ENCODE measurements at regions not wholly inside any gene's neighbourhood (a gene's known extent, or its start where the extent isn't known, plus 50 kb on each side); places are given as distances from the start of the nearest gene placed in this dataset.
"Not testable (repeated sequence)": the region's sequence is repeated elsewhere in the genome, so short reads cannot be mapped to it uniquely, and the experiment has no call there.

DNA sequence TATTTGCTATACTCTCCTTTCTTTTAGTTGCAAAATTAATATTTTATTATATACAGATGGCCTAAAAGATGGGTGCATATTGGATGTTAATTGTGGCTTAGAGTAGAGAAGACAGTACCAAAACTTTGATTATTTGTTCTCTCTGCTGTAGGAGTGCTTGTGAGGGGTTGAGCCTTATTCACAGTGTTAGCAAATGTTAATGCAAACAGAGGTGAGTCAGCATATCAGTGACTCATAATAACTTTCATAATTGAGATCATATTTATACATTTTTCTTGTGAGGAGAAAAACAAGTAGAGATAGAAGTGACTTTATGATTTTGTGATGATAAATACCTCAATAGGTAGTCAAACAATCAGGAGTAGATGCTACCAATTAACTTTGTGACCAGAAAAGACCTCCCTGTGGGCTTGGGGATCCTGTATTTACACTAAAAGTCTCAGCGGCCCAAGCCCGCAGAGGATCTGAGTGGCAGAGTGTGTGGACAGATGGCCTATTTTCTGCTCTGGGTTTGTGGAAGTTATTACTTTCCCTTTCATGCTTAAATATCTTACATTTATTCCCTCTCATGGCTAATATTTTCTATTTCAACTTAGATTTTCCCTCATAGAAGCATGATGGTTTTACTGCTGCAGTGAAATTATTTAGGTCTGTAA, 226.5 kb downstream of the TAF11L14 start:
- H3K27me3 Mint-ChIP-seq = no peaks in the 10 kb centered on the region
- peaks cover 16% of the 10 kb centered on the region for H3K36me3 Mint-ChIP-seq
- no peak overlapping the region for H3K27ac Mint-ChIP-seq
- H3K4me1 Mint-ChIP-seq (ENCODE audit: low read depth in 2 of 2) = no peaks in the 10 kb centered on the region
- peaks cover 29% of the 10 kb centered on the region for H3K9me3 Mint-ChIP-seq
- no peak for DNase-seq (ENCODE audit: low spot score)
- ATAC-seq = no peak
- no peak overlapping the region for H3K4me3 Mint-ChIP-seq

DNA sequence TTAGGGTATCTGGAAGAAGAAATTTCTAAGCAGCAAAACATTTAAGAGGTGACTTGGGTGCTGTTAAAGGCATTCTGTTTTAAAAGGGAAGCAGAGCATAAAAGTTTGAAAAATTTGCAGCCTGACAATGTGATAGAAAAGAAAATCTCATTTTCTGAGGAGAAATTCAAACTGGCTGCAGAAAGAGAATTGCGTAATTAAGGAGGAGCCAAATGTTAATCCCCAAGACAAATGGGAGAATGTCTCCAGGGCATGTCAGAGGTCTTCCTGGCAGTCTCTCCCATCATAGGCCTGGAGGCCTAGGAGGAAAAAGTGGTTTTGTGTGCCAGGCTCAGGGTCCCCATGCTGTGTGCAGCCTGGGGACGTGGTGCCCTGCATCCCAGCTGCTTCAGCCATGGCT, 230.6 kb downstream of the TAF11L14 start:
- H3K4me3 Mint-ChIP-seq; ATAC-seq; H3K4me1 Mint-ChIP-seq (ENCODE audit: low read depth in 2 of 2); DNase-seq (ENCODE audit: low spot score); H3K27me3 Mint-ChIP-seq; H3K27ac Mint-ChIP-seq: not testable (repeated sequence)
- H3K36me3 Mint-ChIP-seq = peaks cover 20% of the 10 kb centered on the region
- H3K9me3 Mint-ChIP-seq = peaks cover 25% of the 10 kb centered on the region

DNA sequence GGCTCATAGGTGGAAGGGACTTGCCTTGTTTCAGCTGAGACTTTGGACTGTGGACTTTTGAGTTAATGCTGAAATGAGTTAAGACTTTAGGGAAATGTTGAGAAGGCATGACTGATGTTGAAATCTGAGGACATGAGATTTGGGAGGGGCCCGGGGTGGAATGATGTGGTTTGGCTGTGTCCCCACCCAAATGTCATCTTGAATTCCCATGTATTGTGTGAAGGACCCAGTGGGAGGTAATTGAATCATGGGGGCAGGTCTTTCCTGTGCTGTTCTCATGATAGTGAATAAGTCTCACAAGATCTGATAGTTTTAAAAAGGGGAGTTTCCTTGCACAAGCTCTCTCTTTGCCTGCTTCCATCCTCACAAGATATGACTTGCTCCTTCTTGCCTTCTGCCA, 231.7 kb downstream of the TAF11L14 start:
- not testable (repeated sequence) for ATAC-seq; H3K27me3 Mint-ChIP-seq; H3K27ac Mint-ChIP-seq; DNase-seq (ENCODE audit: low spot score); H3K4me1 Mint-ChIP-seq (ENCODE audit: low read depth in 2 of 2); H3K4me3 Mint-ChIP-seq
- Mint-ChIP-seq H3K9me3 (peaks cover 25% of the 10 kb centered on the region), H3K36me3 (peaks cover 20% of the 10 kb centered on the region)

DNA sequence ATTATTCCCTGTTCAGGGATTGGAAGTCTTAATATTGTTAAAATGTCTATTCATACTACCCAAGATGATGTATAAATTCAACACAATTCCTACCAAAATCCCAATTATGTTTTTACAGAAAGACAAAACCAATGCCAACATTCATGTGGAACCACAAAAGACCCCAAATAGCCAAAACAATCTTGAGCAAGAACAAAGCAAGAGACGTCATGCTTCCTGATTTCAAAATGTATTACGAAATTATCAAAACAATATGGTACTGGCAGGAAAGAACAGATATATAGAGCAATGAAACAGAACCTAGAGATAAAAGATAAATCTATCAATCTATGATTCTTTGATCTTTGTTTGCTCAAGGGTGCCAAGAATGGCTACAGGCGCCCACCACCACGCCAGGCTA, 237.9 kb downstream of the TAF11L14 start:
- Mint-ChIP-seq H3K4me3 (no peak overlapping the region), H3K36me3 (peaks cover 11% of the 10 kb centered on the region), H3K27ac (no peak overlapping the region), H3K9me3 (peaks cover 23% of the 10 kb centered on the region), H3K27me3 (no peaks in the 10 kb centered on the region), H3K4me1 (ENCODE audit: low read depth in 2 of 2) (no peaks in the 10 kb centered on the region)
- ATAC-seq (no peak), DNase-seq (ENCODE audit: low spot score) (no peak)

DNA sequence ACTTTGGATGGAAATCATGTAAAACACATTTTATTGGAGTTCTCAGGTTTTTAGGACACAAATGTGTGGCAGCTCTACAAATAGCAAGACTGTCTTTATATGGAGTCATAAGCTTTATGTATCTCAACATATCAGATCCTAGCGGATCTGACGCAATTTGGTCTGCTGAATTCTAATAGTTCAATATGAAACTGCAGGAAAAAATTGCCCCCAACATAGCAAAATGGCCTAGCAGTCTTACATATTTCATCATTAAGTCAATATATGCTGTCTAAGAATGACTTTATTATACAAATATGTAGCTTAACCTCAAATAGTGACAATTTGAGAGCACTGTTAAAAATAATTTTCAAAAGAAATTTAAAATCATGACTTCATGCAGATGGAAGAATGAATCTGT, 244.3 kb downstream of the TAF11L14 start:
- Mint-ChIP-seq H3K27me3 (no peaks in the 10 kb centered on the region), H3K4me3 (no peak overlapping the region), H3K4me1 (ENCODE audit: low read depth in 2 of 2) (no peaks in the 10 kb centered on the region), H3K9me3 (peaks cover 22% of the 10 kb centered on the region), H3K36me3 (peaks cover 7% of the 10 kb centered on the region), H3K27ac (no peak overlapping the region)
- ATAC-seq (no peak), DNase-seq (ENCODE audit: low spot score) (no peak)

DNA sequence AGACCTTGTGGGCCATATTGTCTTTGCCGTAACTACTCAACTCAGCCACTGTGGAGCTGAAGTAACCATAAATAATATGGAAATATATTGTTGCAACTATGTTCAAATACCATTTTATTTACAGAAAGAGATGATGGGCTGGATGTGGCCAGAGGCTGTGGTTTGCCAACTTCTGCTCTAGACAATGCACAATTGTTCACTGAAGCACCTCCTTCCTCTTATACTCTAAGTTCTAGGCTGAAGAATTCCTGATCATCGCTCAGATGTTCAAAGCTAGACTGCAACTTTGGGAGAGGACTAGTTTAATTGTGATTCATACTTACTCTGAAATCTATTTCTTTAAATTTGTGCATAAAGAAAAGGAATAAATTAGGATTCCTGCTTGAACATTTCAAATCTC, 245.0 kb downstream of the TAF11L14 start:
- Mint-ChIP-seq H3K36me3 (peaks cover 7% of the 10 kb centered on the region), H3K9me3 (peaks cover 22% of the 10 kb centered on the region), H3K4me1 (ENCODE audit: low read depth in 2 of 2) (no peaks in the 10 kb centered on the region), H3K27me3 (no peaks in the 10 kb centered on the region), H3K27ac (no peak overlapping the region), H3K4me3 (no peak overlapping the region)
- ATAC-seq = no peak
- DNase-seq (ENCODE audit: low spot score) = no peak

DNA sequence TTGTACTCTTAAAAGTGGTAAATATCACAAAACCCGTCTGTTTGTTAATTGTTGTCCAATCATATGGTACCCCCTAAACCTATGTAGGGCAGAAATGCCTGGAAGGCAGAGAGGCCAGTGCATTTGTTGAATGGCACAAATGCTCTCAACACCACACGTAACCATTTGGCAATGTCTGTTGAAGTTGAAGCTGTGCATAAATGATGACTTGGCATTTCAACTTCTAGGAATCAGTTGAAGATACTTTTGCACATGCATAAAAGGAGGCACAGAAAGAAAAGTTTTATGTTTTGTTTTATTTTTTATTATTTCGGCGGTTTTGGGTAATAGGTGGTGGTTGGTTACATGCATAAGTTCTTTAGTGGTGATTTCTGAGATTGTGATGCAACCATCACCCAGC, 246.6 kb downstream of the TAF11L14 start:
- DNase-seq (ENCODE audit: low spot score) (no peak), ATAC-seq (no peak)
- Mint-ChIP-seq H3K36me3 (peaks cover 7% of the 10 kb centered on the region), H3K27me3 (no peaks in the 10 kb centered on the region), H3K9me3 (peaks cover 19% of the 10 kb centered on the region), H3K27ac (no peak overlapping the region), H3K4me1 (ENCODE audit: low read depth in 2 of 2) (no peaks in the 10 kb centered on the region), H3K4me3 (no peak overlapping the region)

DNA sequence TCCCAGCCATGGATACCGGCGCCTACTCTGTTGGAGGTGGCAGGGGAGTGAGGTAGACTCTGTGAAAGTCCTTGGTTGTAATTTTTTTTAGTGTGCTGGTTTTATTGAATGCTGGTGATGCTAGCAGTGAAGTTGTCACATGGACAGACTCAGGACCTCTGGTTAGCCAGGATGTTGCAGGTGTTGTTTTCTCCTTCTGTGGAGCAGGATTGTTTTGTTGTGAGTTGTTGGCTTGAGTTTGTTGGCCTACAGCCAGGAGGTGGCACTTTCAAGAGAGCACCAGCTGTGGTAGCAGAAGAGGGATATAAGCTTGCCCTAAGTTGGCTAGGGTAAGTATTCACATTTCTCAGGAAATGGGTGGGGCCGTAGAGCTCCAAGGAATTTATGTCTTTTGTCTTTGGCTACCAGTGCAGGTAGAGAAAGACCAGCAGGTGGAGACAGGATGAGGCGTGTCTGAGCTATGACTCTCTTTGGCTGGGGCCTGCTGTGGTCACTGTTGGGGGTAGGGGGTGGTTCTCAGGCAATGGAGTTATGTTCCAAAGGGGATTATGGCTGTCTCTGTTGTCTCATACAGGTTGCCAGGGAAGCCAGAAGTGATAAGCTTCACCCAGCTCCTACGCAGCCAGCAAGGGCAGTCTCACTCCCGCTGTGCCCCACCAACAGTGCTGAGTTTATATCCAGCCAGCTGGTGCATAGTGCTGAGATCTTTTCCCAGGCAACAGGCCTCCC, 248.7 kb downstream of the TAF11L14 start:
- no peak for DNase-seq (ENCODE audit: low spot score)
- H3K27me3 Mint-ChIP-seq = no peaks in the 10 kb centered on the region
- peaks cover 21% of the 10 kb centered on the region for H3K9me3 Mint-ChIP-seq
- no peak overlapping the region for H3K27ac Mint-ChIP-seq
- no peaks in the 10 kb centered on the region for H3K4me1 Mint-ChIP-seq (ENCODE audit: low read depth in 2 of 2)
- no peak overlapping the region for H3K4me3 Mint-ChIP-seq
- ATAC-seq = no peak
- peaks cover 7% of the 10 kb centered on the region for H3K36me3 Mint-ChIP-seq

DNA sequence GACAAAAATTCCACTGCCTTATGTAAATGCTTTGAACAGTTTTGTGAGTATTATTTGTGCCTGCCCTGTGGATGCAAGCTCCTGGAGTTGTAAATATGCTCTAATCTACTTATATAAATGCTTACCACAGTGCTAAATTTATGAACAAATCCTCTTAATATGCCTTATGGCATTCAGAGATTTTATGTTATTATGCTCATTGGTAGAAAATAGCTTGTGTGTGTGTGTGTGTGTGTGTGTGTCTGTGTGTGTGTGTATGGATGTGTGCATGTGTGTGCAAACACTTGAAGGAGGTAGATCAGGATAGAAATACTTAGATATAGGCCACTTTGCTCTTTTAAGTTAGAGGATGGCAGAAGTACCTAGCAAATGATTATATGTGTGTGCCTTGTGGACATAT, 253.9 kb downstream of the TAF11L14 start:
- H3K4me1 Mint-ChIP-seq (ENCODE audit: low read depth in 2 of 2) = no peaks in the 10 kb centered on the region
- H3K4me3 Mint-ChIP-seq = no peak overlapping the region
- no peak overlapping the region for H3K27ac Mint-ChIP-seq
- H3K9me3 Mint-ChIP-seq = peaks cover 25% of the 10 kb centered on the region
- peaks cover 7% of the 10 kb centered on the region for H3K36me3 Mint-ChIP-seq
- H3K27me3 Mint-ChIP-seq = no peaks in the 10 kb centered on the region
- ATAC-seq (no peak), DNase-seq (ENCODE audit: low spot score) (no peak)

DNA sequence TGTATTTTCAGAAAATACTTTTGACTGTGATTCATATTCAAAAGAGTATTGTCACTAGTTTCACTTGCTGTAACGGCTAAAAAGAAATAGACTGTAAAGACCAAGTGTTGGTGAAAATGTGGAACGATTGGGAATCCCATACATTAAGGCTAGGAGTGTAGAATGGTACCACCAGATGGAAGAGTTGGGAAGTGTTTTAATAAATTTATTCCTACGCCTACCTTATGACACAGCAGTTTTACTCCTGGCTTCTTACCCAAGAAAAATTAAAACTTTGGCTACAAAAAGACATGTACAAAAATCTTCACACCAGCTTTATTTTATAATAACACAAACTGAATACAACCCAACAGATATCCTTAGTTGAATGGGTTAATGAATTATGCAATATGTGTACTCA, 256.2 kb downstream of the TAF11L14 start:
- H3K27ac Mint-ChIP-seq = no peak overlapping the region
- H3K4me1 Mint-ChIP-seq (ENCODE audit: low read depth in 2 of 2) = no peaks in the 10 kb centered on the region
- ATAC-seq = no peak
- no peaks in the 10 kb centered on the region for H3K27me3 Mint-ChIP-seq
- H3K4me3 Mint-ChIP-seq = no peak overlapping the region
- DNase-seq (ENCODE audit: low spot score) = no peak
- H3K9me3 Mint-ChIP-seq = peaks cover 18% of the 10 kb centered on the region
- no peaks in the 10 kb centered on the region for H3K36me3 Mint-ChIP-seq

DNA sequence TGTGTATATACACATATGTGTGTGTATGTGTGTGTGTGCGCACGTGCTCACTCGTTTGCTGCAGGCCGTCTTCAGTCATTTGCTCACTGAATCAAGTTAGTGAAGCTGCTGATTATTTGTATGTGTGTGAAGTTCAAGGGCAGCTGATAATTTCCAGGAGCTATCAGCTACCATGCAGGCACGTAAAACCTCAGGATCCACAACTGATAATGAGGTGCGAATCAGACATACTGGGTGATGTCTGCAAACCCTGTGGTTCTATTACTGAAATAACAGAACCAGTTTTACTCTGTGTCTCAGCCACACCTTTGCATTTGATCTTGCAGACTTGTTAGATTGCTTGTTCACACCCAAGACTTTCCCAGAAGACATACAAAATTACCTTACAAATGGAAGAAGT, 257.6 kb downstream of the TAF11L14 start:
- no peak for DNase-seq (ENCODE audit: low spot score)
- Mint-ChIP-seq H3K27ac (no peak overlapping the region), H3K27me3 (no peaks in the 10 kb centered on the region), H3K36me3 (no peaks in the 10 kb centered on the region), H3K9me3 (peaks cover 13% of the 10 kb centered on the region), H3K4me3 (no peak overlapping the region), H3K4me1 (ENCODE audit: low read depth in 2 of 2) (no peaks in the 10 kb centered on the region)
- ATAC-seq = no peak

DNA sequence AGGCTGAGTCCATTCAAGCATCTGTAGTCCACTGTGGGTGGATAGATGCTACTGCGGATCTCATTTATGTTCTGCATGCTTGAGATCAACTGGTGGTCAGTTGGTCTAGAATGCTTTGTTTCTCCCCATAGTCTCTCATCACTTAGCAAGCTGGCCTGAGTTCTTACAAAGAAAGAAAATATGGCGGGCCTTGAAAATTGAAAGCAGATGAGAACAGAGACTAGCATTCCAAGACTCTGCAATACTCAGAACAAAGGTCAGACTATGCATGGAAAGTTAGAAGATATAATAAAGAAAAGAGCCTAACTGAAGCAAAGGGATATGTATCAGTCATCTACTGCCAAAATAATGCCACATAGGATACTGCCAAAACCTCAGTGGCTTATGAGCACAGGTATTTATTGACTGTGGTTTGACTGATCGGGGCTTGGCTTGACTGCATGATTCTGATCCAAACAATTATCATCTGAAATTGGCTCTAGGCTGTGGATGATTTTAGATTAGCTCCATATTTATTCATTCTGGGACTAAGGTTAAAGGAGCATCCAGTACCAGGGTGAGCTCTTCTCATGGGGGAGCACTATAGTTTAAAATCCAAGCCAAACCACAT, 258.9 kb downstream of the TAF11L14 start:
- no peak overlapping the region for H3K4me3 Mint-ChIP-seq
- H3K27me3 Mint-ChIP-seq = no peaks in the 10 kb centered on the region
- no peaks in the 10 kb centered on the region for H3K4me1 Mint-ChIP-seq (ENCODE audit: low read depth in 2 of 2)
- H3K36me3 Mint-ChIP-seq = no peaks in the 10 kb centered on the region
- H3K27ac Mint-ChIP-seq = no peak overlapping the region
- peaks cover 14% of the 10 kb centered on the region for H3K9me3 Mint-ChIP-seq
- ATAC-seq (no peak), DNase-seq (ENCODE audit: low spot score) (no peak)

DNA sequence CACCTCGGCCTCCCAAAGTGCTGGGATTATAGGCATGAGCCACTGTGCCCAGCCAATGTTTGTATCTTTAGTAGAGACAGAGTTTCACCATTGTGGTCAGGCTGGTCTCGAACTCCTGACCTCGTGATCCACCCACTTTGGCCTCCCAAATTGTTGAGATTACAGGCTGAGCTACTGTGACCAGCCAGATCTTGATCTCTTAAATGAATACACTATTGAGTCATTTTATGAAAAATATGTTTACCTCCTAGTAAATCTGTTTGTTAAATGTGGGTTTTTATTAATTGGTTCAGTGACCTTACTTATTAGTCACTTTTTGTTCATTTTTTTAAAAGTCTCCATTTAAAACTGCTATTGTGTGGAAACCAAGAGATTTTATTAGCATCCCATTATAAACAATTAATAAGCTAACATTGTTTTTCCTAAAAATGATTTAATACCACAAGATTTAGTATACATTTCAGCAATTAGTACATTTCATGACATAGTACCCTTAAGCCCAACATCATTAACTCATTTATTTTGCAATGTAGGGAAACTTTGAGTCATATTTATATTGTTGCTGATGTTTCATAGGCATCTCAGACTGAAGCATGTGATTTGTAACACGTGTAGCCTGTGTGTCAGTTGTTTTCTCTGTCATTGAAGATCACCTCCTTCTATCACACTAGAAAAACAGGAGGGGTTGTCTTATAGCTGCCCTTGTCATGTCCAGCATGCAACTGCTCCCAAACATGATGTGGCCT, 261.2 kb downstream of the TAF11L14 start:
- Mint-ChIP-seq H3K9me3 (peaks cover 11% of the 10 kb centered on the region), H3K27me3 (no peaks in the 10 kb centered on the region), H3K27ac (no peak overlapping the region), H3K36me3 (no peaks in the 10 kb centered on the region), H3K4me3 (no peak overlapping the region), H3K4me1 (ENCODE audit: low read depth in 2 of 2) (no peaks in the 10 kb centered on the region)
- DNase-seq (ENCODE audit: low spot score) (no peak), ATAC-seq (no peak)

DNA sequence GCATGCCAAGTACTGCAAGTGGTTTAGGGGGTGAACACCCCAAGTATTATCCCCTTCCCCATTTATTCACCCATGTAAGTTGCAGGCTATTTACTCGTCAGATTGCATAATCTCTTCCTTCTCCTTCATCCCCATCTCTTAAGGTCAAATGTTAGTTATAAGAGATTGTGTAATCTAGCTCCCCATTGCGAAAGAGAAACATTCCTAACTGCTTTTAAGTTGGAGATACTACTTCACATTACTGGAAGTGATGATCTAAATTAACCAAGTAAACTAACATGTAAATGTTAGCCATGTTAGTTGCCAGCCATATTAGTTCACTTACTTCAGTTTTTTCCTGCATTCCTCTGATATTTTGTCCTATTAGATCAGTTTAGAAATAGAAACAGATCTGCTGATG, 262.3 kb downstream of the TAF11L14 start:
- H3K4me3 Mint-ChIP-seq = no peak overlapping the region
- no peaks in the 10 kb centered on the region for H3K27me3 Mint-ChIP-seq
- H3K9me3 Mint-ChIP-seq = peaks cover 14% of the 10 kb centered on the region
- no peak for ATAC-seq
- H3K36me3 Mint-ChIP-seq = no peaks in the 10 kb centered on the region
- H3K4me1 Mint-ChIP-seq (ENCODE audit: low read depth in 2 of 2) = no peaks in the 10 kb centered on the region
- H3K27ac Mint-ChIP-seq = no peak overlapping the region
- DNase-seq (ENCODE audit: low spot score) = no peak

Data from natural killer cell treated with Interleukin-12 subunit alpha and Interleukin-12 subunit beta and Interleukin-15 and Interleukin-18, amount 100 ng/mL, for 72 hours (primary cell).